Esophagus mucosa (tissue), 1 donor: ENCODE measurements at regions not wholly inside any gene's neighbourhood (a gene's known extent, or its start where the extent isn't known, plus 50 kb on each side); places are given as distances from the start of the nearest gene placed in this dataset.
A peak's percentile ranks its signal among the peaks of the same experiment; 100 is the strongest.
"Not testable (repeated sequence)": the region's sequence is repeated elsewhere in the genome, so short reads cannot be mapped to it uniquely, and the experiment has no call there.

Source experiments
- ATAC-seq: fragments of 200-7000 bp; cut with Tn5 transposase; one replicate; pipeline ENCODE4 v1.9.1; 2020
- donor health status: DM: yes; HTN: yes; CAD: no.

DNA sequence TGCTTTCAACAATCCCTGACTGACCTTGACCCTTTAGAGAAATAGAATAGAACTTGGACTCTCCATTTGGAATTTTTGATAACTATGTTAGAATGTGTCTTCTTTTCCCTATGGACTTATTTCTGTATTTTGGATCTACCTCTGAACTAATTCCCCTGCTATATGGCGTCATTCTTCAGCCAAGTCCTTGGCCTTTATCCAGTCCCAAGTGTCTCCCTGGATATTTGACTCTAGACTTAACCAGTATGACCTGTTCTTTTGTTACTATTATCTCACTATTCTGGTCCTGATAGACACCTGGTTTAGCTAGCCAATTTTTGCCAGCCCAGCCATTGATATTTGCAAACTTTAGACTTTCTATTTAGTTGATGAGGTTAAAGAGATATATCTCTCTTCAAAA lies 186.8 kb downstream of the KCNS3 start:
- ATAC-seq: peak; percentile 56

DNA sequence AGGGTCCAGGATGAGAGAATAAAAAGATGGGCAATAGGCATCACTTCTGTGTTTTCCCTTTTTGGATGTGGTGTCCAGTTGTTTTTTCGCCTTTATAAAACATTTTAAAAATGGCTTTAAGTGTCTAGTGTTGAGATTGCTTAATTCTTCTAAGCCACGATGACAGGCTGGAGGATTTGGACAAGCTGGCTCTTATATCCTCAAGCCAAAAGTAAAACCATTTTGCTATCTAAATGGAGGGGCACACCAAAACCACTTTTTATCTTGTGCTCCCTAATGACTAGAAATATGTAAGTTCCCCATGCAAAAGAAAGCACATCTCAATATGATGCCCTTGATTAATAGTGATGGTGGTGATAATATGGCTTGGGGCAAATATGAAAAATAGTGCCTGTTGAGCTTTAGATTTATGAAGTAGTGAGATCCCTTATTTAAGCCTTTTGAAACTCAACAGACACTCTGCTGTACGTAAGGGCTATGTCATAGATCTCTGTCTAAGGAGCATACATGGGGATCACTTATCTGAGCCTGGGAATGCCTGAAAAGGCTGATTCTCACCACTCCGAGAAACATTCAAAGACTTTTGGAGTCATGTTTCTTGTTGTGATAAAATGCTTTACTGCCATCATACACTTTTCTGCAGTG lies 185.5 kb downstream of the KCNS3 start:
- no peak for ATAC-seq

- no peak for ATAC-seq
These were observed 184.4 kb downstream of the KCNS3 start for GRCh38 chr2:18062892-18063291.

DNA sequence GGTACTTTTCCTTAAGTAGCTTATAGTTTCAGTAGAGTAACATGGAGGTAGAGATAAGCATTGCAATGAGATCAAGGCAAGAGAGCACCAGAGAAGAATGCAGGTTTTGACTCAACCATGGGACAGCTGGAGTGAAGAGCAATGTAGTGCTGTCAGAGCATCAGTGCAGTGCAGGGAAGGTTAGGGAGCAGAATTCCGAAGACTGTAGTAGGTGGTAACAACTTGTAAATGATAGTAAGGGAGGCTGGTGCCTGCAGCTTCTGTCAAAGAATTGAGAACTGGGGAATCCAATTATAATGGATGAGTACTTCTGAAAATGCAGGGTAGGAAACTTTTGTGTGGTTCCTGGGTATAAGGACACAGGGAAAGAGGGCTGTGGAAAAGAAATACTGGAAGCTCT lies 183.2 kb downstream of the KCNS3 start:
- ATAC-seq: no peak

GRCh38 chr2:18057657-18058056 lies 179.2 kb downstream of the KCNS3 start:
- no peak for ATAC-seq

- no peak for ATAC-seq
These were observed 176.8 kb downstream of the KCNS3 start for GRCh38 chr2:18055290-18055689.

- peak; percentile 56 for ATAC-seq
These were observed 171.5 kb downstream of the KCNS3 start for GRCh38 chr2:18050001-18050400.

GRCh38 chr2:18049325-18049724 lies 170.9 kb downstream of the KCNS3 start:
- ATAC-seq: no peak

DNA sequence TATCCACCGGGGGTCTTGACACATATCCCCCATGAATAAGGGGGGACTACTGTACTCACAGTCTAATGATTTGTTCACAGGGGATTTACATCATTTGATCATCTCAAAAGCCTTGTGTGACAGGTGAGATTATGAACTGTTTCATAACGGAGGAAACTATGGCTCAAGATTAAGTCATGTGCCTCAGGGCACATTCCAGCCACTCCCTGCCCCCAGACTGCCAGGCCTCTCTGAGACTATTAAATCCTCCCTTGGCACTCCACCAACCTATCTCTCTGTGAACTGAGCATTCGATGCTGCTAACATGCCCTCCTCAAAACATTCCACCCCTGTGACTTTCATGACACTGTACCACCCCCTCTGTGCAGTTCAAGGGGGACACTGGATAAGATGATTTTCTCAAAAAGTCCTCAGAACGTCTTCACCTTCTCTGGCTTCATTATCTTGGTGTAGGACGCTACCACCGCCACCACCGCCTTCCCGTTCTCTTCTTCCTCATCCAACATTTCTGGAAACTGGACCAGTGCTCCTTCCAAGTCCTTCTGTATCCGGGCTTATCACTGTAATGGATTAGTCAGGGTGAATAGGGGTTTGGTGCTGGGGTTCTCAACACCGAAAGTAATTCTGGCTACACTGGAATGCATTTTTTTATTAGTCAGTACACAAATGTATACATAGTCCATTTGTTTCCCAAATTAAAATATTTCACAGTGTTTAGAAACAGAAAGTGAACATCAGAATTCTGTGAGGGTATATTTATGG lies 169.6 kb downstream of the KCNS3 start:
- peak; percentile 78 for ATAC-seq

- no peak for ATAC-seq
These were observed 168.7 kb downstream of the KCNS3 start for GRCh38 chr2:18047213-18047611.

- no peak for ATAC-seq
These were observed 168.2 kb downstream of the KCNS3 start for GRCh38 chr2:18046558-18047212.

- ATAC-seq: no peak
These were observed 167.6 kb downstream of the KCNS3 start for GRCh38 chr2:18046017-18046416.

DNA sequence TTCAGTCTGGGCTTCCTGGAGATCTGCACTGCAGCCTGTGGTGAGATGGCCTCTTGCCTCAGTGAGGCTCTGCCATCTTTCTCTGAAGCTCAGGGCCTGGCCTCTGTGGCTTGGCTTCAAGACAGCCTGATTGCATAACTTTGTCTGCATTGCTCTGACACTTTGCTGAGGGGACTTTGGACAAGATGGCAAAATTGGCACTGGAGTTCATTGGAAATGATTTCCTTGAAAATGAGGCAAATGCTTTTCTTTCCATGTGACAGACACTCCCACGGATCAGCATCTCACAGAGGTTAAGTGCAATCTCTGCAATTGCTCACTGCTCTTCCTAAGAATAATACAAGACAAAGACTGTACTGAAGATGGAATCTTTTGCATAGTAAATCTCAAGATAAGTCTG lies 166.8 kb downstream of the KCNS3 start:
- ATAC-seq: no peak

DNA sequence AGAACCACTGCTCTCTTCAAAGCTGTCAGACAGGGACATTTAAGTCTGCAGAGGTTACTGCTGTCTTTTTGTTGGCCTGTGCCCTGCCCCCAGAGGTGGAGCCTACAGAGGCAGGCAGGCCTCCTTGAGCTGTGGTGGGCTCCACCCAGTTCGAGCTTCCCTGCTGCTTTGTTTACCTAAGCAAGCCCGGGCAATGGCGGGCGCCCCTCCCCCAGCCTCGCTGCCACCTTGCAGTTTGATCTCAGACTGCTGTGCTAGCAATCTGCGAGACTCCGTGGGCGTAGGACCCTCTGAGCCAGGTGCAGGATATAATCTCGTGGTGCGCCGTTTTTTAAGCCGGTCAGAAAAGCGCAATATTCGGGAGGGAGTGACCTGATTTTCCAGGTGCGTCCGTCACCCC lies 138.9 kb downstream of the KCNS3 start:
- not testable (repeated sequence) for ATAC-seq

DNA sequence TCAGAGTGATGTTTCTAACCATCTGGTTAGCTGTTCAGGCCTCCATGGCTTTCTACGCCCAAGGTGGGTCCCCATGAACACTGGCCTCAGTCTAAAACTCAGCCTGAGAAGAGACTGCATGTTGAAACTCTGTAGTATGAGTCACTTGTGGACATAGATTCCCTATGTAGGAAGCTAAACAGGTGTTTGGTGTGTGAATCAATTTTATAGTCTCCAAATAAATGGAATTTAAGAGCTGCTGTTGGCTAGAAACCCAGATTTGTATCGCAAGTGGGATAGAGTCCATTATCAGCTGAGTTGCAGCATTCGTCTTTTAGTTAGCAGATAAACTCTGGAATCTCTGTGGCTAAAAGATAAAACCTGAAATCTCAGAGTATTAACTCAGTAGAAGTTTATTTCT lies 131.4 kb downstream of the KCNS3 start:
- no peak for ATAC-seq

DNA sequence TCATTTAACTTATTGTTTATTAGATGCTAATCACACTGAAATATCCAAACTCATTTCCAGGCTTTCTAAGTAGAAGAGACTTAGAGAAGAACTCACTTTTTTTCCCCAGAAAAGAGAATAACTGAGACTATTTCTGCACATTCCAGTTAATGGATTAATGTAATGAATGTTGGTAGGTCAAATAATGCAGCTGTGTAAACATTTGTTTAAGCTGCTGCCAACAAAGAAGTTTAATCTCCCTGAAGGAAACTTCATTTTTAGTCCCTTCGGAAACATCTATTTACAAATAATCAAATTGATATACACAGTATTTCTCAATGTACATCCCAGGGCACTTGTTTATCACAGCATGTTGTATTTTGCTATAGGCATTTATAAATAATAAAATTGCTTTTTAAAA lies 126.9 kb downstream of the KCNS3 start:
- ATAC-seq: no peak

- ATAC-seq: no peak
These were observed 123.2 kb downstream of the KCNS3 start for GRCh38 chr2:18001671-18002070.

GRCh38 chr2:17996978-17997377 lies 118.5 kb downstream of the KCNS3 start:
- ATAC-seq: no peak

DNA sequence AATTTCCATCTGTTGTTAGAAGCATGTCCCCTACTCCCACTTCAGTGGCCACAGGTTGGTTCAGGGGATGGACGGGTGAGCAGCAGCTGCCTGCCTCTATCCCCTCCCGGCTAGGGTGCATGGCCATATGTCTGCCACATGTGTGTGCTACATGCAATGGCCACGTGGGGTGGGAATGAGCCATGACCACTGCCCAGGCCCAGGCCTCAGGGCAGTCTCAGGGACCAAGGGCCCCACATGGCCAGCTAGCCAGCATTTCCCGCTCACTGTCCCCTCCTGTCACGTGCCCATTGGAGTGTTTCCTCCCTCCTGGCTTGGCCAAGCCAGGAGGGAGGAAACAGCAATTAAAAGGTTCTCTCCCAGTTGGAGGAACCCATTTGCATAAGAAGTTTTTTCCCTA lies 117.1 kb downstream of the KCNS3 start:
- ATAC-seq: no peak
